ENCODE measurements at regions not wholly inside any gene's neighbourhood (a gene's known extent, or its start where the extent isn't known, plus 50 kb on each side); places are given as distances from the start of the nearest gene placed in this dataset.

GRCh38 chr17:51493206-51493605 is 232.9 kb downstream of the UTP18 start:
- no peaks in the 10 kb centered on the region for H3K36me3 ChIP-seq (ENCODE audit: control insufficient read depth, insufficient read depth, low read length)
- no peak overlapping the region for H2BK120ac ChIP-seq (ENCODE audit: low read depth, low read length)
- no peaks in the 10 kb centered on the region for H3K79me1 ChIP-seq (ENCODE audit: low read length)
- no peak overlapping the region for H3K4me3 ChIP-seq (ENCODE audit: low read length)
- no peak overlapping the region for H3K23ac ChIP-seq (ENCODE audit: low read length)
- no peak overlapping the region for H3K4me2 ChIP-seq (ENCODE audit: low read length)
- DNase-seq: no peak
- no peak overlapping the region for H3K9ac ChIP-seq (ENCODE audit: low read length)
- H3K56ac ChIP-seq (ENCODE audit: low read length): no peak overlapping the region
- H4K5ac ChIP-seq (ENCODE audit: low read length): no peak overlapping the region
- no peaks in the 10 kb centered on the region for H3K4me1 ChIP-seq (ENCODE audit: control insufficient read depth, low read depth, low read length)
- H2BK15ac ChIP-seq (replicated peaks; ENCODE audit: low read depth): no peak overlapping the region
- H3K27ac ChIP-seq (ENCODE audit: low read depth, low read length): no peak overlapping the region
- no peak overlapping the region for H3K18ac ChIP-seq (ENCODE audit: low read length)
- no peaks in the 10 kb centered on the region for H3K27me3 ChIP-seq (ENCODE audit: insufficient read depth, low read length, poor library complexity)
- H4K8ac ChIP-seq (ENCODE audit: low read depth, low read length): no peak overlapping the region
- no peak overlapping the region for H2BK5ac ChIP-seq (ENCODE audit: low read length)
- WGBS (ENCODE audit: extremely low coverage, insufficient coverage, low lambda C conversion rate): no CpG with 5 or more reads among the region's 2 CpGs
- no peak overlapping the region for H2AK5ac ChIP-seq (ENCODE audit: low read length)
- H3K4ac ChIP-seq (ENCODE audit: low read depth, low read length): no peak overlapping the region
- no peaks in the 10 kb centered on the region for H3K79me2 ChIP-seq (ENCODE audit: control insufficient read depth, insufficient read depth, low read length)

GRCh38 chr17:51496378-51496777 is 236.0 kb downstream of the UTP18 start:
- H2BK15ac ChIP-seq (replicated peaks; ENCODE audit: low read depth): no peak overlapping the region
- WGBS (ENCODE audit: extremely low coverage, insufficient coverage, low lambda C conversion rate): no CpG with 5 or more reads among the region's 1 CpG
- H3K56ac ChIP-seq (ENCODE audit: low read length): no peak overlapping the region
- H4K5ac ChIP-seq (ENCODE audit: low read length): no peak overlapping the region
- no peaks in the 10 kb centered on the region for H3K27me3 ChIP-seq (ENCODE audit: insufficient read depth, low read length, poor library complexity)
- no peak overlapping the region for H3K9ac ChIP-seq (ENCODE audit: low read length)
- H4K8ac ChIP-seq (ENCODE audit: low read depth, low read length): no peak overlapping the region
- H3K4me1 ChIP-seq (ENCODE audit: control insufficient read depth, low read depth, low read length): no peaks in the 10 kb centered on the region
- DNase-seq: no peak
- no peak overlapping the region for H3K4me2 ChIP-seq (ENCODE audit: low read length)
- H3K36me3 ChIP-seq (ENCODE audit: control insufficient read depth, insufficient read depth, low read length): no peaks in the 10 kb centered on the region
- H3K18ac ChIP-seq (ENCODE audit: low read length): no peak overlapping the region
- no peak overlapping the region for H3K4me3 ChIP-seq (ENCODE audit: low read length)
- no peak overlapping the region for H2AK5ac ChIP-seq (ENCODE audit: low read length)
- H3K79me1 ChIP-seq (ENCODE audit: low read length): no peaks in the 10 kb centered on the region
- H3K79me2 ChIP-seq (ENCODE audit: control insufficient read depth, insufficient read depth, low read length): no peaks in the 10 kb centered on the region
- no peak overlapping the region for H3K4ac ChIP-seq (ENCODE audit: low read depth, low read length)
- H3K23ac ChIP-seq (ENCODE audit: low read length): no peak overlapping the region
- no peak overlapping the region for H3K27ac ChIP-seq (ENCODE audit: low read depth, low read length)
- H2BK5ac ChIP-seq (ENCODE audit: low read length): no peak overlapping the region
- no peak overlapping the region for H2BK120ac ChIP-seq (ENCODE audit: low read depth, low read length)

GRCh38 chr17:51499897-51500296 is 239.6 kb downstream of the UTP18 start:
- H3K18ac ChIP-seq (ENCODE audit: low read length): no peak overlapping the region
- no peak overlapping the region for H2BK5ac ChIP-seq (ENCODE audit: low read length)
- no peak overlapping the region for H2BK120ac ChIP-seq (ENCODE audit: low read depth, low read length)
- H3K27ac ChIP-seq (ENCODE audit: low read depth, low read length): no peak overlapping the region
- no peak overlapping the region for H3K4ac ChIP-seq (ENCODE audit: low read depth, low read length)
- no peaks in the 10 kb centered on the region for H3K36me3 ChIP-seq (ENCODE audit: control insufficient read depth, insufficient read depth, low read length)
- no peak overlapping the region for H3K23ac ChIP-seq (ENCODE audit: low read length)
- no CpG with 5 or more reads among the region's 1 CpG for WGBS (ENCODE audit: extremely low coverage, insufficient coverage, low lambda C conversion rate)
- H3K27me3 ChIP-seq (ENCODE audit: insufficient read depth, low read length, poor library complexity): no peaks in the 10 kb centered on the region
- no peak for DNase-seq
- H4K5ac ChIP-seq (ENCODE audit: low read length): no peak overlapping the region
- no peak overlapping the region for H4K8ac ChIP-seq (ENCODE audit: low read depth, low read length)
- H3K79me2 ChIP-seq (ENCODE audit: control insufficient read depth, insufficient read depth, low read length): no peaks in the 10 kb centered on the region
- H3K4me2 ChIP-seq (ENCODE audit: low read length): no peak overlapping the region
- no peaks in the 10 kb centered on the region for H3K79me1 ChIP-seq (ENCODE audit: low read length)
- no peak overlapping the region for H3K56ac ChIP-seq (ENCODE audit: low read length)
- H3K4me1 ChIP-seq (ENCODE audit: control insufficient read depth, low read depth, low read length): no peaks in the 10 kb centered on the region
- H3K4me3 ChIP-seq (ENCODE audit: low read length): no peak overlapping the region
- no peak overlapping the region for H2AK5ac ChIP-seq (ENCODE audit: low read length)
- H3K9ac ChIP-seq (ENCODE audit: low read length): no peak overlapping the region
- H2BK15ac ChIP-seq (replicated peaks; ENCODE audit: low read depth): no peak overlapping the region

GRCh38 chr17:51500454-51500853 is 240.1 kb downstream of the UTP18 start:
- H2BK5ac ChIP-seq (ENCODE audit: low read length): no peak overlapping the region
- no peak for DNase-seq
- no peaks in the 10 kb centered on the region for H3K79me1 ChIP-seq (ENCODE audit: low read length)
- H3K18ac ChIP-seq (ENCODE audit: low read length): no peak overlapping the region
- H3K4me2 ChIP-seq (ENCODE audit: low read length): no peak overlapping the region
- H3K4ac ChIP-seq (ENCODE audit: low read depth, low read length): no peak overlapping the region
- H3K27ac ChIP-seq (ENCODE audit: low read depth, low read length): no peak overlapping the region
- H4K8ac ChIP-seq (ENCODE audit: low read depth, low read length): no peak overlapping the region
- no peak overlapping the region for H2BK15ac ChIP-seq (replicated peaks; ENCODE audit: low read depth)
- no peak overlapping the region for H2AK5ac ChIP-seq (ENCODE audit: low read length)
- H3K4me3 ChIP-seq (ENCODE audit: low read length): no peak overlapping the region
- no CpG with 5 or more reads among the region's 1 CpG for WGBS (ENCODE audit: extremely low coverage, insufficient coverage, low lambda C conversion rate)
- no peak overlapping the region for H4K5ac ChIP-seq (ENCODE audit: low read length)
- no peaks in the 10 kb centered on the region for H3K4me1 ChIP-seq (ENCODE audit: control insufficient read depth, low read depth, low read length)
- no peak overlapping the region for H2BK120ac ChIP-seq (ENCODE audit: low read depth, low read length)
- H3K36me3 ChIP-seq (ENCODE audit: control insufficient read depth, insufficient read depth, low read length): no peaks in the 10 kb centered on the region
- H3K56ac ChIP-seq (ENCODE audit: low read length): no peak overlapping the region
- no peaks in the 10 kb centered on the region for H3K79me2 ChIP-seq (ENCODE audit: control insufficient read depth, insufficient read depth, low read length)
- no peak overlapping the region for H3K23ac ChIP-seq (ENCODE audit: low read length)
- no peaks in the 10 kb centered on the region for H3K27me3 ChIP-seq (ENCODE audit: insufficient read depth, low read length, poor library complexity)
- no peak overlapping the region for H3K9ac ChIP-seq (ENCODE audit: low read length)

- Histone ChIP-seq H3K79me1 (ENCODE audit: low read length) (no peaks in the 10 kb centered on the region), H3K4me1 (ENCODE audit: control insufficient read depth, low read depth, low read length) (no peaks in the 10 kb centered on the region), H2BK15ac (replicated peaks; ENCODE audit: low read depth) (no peak overlapping the region), H4K8ac (ENCODE audit: low read depth, low read length) (no peak overlapping the region), H3K56ac (ENCODE audit: low read length) (no peak overlapping the region), H4K5ac (ENCODE audit: low read length) (no peak overlapping the region), H3K4ac (ENCODE audit: low read depth, low read length) (no peak overlapping the region), H3K4me2 (ENCODE audit: low read length) (no peak overlapping the region), H3K18ac (ENCODE audit: low read length) (no peak overlapping the region), H3K27me3 (ENCODE audit: insufficient read depth, low read length, poor library complexity) (no peaks in the 10 kb centered on the region), H3K36me3 (ENCODE audit: control insufficient read depth, insufficient read depth, low read length) (no peaks in the 10 kb centered on the region), H3K27ac (ENCODE audit: low read depth, low read length) (no peak overlapping the region), H3K23ac (ENCODE audit: low read length) (no peak overlapping the region), H3K9ac (ENCODE audit: low read length) (no peak overlapping the region), H2BK5ac (ENCODE audit: low read length) (no peak overlapping the region), H2BK120ac (ENCODE audit: low read depth, low read length) (no peak overlapping the region), H3K4me3 (ENCODE audit: low read length) (no peak overlapping the region), H2AK5ac (ENCODE audit: low read length) (no peak overlapping the region), H3K79me2 (ENCODE audit: control insufficient read depth, insufficient read depth, low read length) (no peaks in the 10 kb centered on the region)
- no peak for DNase-seq
- no CpG with 5 or more reads among the region's 1 CpG for WGBS (ENCODE audit: extremely low coverage, insufficient coverage, low lambda C conversion rate)
Measured at GRCh38 chr17:51505450-51505849, 245.1 kb downstream of the UTP18 start.

- Histone ChIP-seq H3K4me1 (ENCODE audit: control insufficient read depth, low read depth, low read length) (no peaks in the 10 kb centered on the region), H2BK15ac (replicated peaks; ENCODE audit: low read depth) (no peak overlapping the region), H4K8ac (ENCODE audit: low read depth, low read length) (no peak overlapping the region), H3K27ac (ENCODE audit: low read depth, low read length) (no peak overlapping the region), H3K4me2 (ENCODE audit: low read length) (no peak overlapping the region), H2BK5ac (ENCODE audit: low read length) (no peak overlapping the region), H3K36me3 (ENCODE audit: control insufficient read depth, insufficient read depth, low read length) (no peaks in the 10 kb centered on the region), H3K79me1 (ENCODE audit: low read length) (no peaks in the 10 kb centered on the region), H3K79me2 (ENCODE audit: control insufficient read depth, insufficient read depth, low read length) (no peaks in the 10 kb centered on the region), H3K18ac (ENCODE audit: low read length) (no peak overlapping the region), H3K9ac (ENCODE audit: low read length) (no peak overlapping the region), H3K56ac (ENCODE audit: low read length) (no peak overlapping the region), H3K27me3 (ENCODE audit: insufficient read depth, low read length, poor library complexity) (no peaks in the 10 kb centered on the region), H3K4ac (ENCODE audit: low read depth, low read length) (no peak overlapping the region), H4K5ac (ENCODE audit: low read length) (no peak overlapping the region), H2AK5ac (ENCODE audit: low read length) (no peak overlapping the region), H3K4me3 (ENCODE audit: low read length) (no peak overlapping the region), H2BK120ac (ENCODE audit: low read depth, low read length) (no peak overlapping the region), H3K23ac (ENCODE audit: low read length) (no peak overlapping the region)
- no CpG with 5 or more reads among the region's 2 CpGs for WGBS (ENCODE audit: extremely low coverage, insufficient coverage, low lambda C conversion rate)
- no peak for DNase-seq
Measured at GRCh38 chr17:51507444-51507843, 247.1 kb downstream of the UTP18 start.
